GM10248 (cell line): ENCODE measurements at regions not wholly inside any gene's neighbourhood (a gene's known extent, or its start where the extent isn't known, plus 50 kb on each side); places are given as distances from the start of the nearest gene placed in this dataset.
"Not testable (repeated sequence)": the region's sequence is repeated elsewhere in the genome, so short reads cannot be mapped to it uniquely, and the experiment has no call there.

Source experiments
- CTCF ChIA-PET: fragments of 300-600 bp; sonication (Branson Sonifier 250); formaldehyde crosslinking; extraction: SDS; loops from one replicate; lab custom pipeline; 2021; ENCODE audit warnings: antibody characterized with exemption; lab: Yijun Ruan, JAX
- POLR2A ChIA-PET: fragments of 350-650 bp; sonication (Branson Sonifier 250); formaldehyde crosslinking; extraction: SDS; loops from one replicate; lab custom pipeline; 2020; ENCODE audit warnings: antibody characterized with exemption; lab: Yijun Ruan, JAX
- DNase-seq: peaks from one replicate; pipeline ENCODE4 v3.0.0; 2012; ENCODE audit errors: extremely low spot score
- TF ChIP-seq, protein P1 (sequence below): IDR thresholded peaks from 2 replicates; pipeline ENCODE4 v1.5.1; 2012; ENCODE audit warnings: mild to moderate bottlenecking, low read depth; ENCODE audit errors: extremely low read depth, missing control alignments, control extremely low read depth

DNA sequence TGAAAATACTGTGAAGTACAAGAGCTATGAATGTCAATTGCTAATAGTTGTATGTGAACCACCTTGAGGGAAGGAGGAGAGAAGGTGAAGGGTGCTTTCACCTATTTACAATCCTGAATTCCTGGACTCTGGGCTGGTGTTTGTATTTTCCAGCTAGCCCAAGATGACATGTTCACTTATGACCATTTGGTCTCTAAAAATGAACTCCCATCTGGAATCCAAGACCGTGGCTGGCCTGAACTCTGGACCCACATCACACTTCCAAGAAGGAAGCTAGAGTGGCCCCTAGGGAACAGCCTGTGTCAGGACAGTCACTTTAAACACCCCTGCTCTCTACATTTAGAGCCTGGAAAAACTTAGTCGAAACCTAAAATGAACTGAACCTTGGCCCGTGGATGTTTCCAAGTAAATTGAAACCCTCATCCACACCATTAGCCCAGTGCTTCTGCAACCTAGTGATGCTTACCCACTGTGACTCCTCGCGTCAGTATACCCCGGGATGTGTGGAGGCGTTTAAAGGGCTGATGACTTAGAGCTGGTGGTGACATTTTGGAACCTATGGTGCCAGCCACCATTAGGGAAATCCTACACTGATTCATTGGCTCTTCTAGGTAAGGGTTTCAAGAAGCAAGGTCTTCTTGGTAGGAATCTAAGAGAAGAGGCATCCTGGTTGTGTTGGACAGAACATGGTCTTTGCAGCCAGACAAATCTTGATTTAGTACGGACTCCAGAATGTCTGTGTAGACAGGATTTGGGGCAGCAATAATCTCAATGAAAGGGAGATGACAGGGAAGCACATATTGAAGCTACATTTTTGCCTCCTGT is 171.5 kb upstream of the IRF2BP2 start:
- TF ChIP-seq, protein P1, sequence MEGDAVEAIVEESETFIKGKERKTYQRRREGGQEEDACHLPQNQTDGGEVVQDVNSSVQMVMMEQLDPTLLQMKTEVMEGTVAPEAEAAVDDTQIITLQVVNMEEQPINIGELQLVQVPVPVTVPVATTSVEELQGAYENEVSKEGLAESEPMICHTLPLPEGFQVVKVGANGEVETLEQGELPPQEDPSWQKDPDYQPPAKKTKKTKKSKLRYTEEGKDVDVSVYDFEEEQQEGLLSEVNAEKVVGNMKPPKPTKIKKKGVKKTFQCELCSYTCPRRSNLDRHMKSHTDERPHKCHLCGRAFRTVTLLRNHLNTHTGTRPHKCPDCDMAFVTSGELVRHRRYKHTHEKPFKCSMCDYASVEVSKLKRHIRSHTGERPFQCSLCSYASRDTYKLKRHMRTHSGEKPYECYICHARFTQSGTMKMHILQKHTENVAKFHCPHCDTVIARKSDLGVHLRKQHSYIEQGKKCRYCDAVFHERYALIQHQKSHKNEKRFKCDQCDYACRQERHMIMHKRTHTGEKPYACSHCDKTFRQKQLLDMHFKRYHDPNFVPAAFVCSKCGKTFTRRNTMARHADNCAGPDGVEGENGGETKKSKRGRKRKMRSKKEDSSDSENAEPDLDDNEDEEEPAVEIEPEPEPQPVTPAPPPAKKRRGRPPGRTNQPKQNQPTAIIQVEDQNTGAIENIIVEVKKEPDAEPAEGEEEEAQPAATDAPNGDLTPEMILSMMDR = no peak
- ChIA-PET CTCF (interaction anchor here (1.1 kb wide), 1 partner anchor 26 kb away, joined by 3 read pairs; no protein-coding TSS in a partner anchor), POLR2A (no interaction called here)
- no peak for DNase-seq

DNA sequence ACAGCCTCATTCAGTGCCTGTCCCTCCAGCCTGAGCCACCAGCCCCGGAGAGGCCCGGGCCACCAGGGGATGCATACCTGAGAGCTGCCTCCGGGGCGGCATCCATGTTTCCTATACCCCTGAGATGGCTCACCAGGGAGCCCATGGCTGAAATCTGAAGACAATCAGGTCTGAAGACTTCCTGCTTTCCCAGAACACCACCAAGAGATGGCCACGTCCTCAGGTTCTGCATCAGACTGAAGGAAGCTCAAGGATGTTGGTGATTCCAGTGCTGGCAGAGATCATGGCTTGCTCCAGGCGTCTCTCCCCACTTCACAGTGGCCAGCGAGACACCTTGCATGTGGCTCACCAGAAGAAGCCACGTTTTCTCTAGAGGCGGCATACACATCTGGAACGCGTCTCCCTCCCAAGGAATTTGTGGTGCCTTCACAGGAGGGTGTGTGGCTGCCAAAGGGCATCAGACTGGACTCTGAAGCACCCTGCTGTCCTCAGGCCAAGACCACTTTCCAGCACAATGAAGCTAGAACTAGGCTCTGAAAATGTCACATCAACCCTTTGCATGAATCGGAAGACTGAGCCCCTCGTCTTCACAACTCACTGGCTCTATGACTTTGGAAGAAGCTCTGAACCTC is 170.7 kb upstream of the IRF2BP2 start:
- ChIA-PET CTCF (interaction anchor here (1.1 kb wide), 1 partner anchor 25 kb away, joined by 3 read pairs; no protein-coding TSS in a partner anchor), POLR2A (no interaction called here)
- DNase-seq = no peak
- TF ChIP-seq, protein P1 = no peak

DNA sequence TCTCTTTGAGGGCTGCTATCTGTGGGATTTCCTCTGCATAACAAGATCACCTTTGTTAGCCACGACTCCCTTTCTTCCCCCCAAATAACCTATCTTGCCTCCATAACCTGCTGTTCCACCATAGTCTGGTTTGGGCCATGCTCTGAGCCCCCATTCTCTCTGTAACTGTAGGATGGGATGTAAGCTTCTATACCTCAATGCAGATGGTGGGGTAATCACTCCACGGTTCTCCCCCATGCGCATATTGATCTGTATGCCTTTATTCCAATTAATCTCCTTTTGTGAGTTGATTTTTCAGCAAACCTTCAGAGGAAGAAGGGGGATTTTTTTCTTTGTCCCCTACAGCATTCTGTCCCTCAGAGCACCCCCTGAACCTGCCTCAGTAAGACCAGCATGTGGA is 170.1 kb upstream of the IRF2BP2 start:
- TF ChIP-seq, protein P1 = no peak
- ChIA-PET CTCF (no interaction called here), POLR2A (no interaction called here)
- no peak for DNase-seq

DNA sequence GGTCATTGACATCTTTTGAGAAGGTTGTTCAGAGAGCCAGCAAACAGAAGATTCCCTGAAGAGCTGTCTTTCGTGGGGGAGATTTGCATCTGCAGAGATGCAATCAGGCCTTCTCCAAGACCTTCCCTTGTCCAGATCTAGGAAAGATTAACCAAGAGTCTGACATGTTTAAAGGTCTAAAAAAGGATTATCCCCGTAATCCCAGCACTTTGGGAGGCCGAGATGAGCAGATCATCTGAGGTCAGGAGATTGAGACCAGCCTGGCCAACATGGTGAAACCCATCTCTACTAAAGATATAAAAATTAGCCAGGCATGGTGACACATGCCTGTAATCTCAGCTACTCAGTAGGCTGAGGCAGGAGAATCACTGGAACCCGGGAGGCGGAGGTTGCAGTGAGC is 169.6 kb upstream of the IRF2BP2 start:
- POLR2A ChIA-PET, DNase-seq, CTCF ChIA-PET: not testable (repeated sequence)

DNA sequence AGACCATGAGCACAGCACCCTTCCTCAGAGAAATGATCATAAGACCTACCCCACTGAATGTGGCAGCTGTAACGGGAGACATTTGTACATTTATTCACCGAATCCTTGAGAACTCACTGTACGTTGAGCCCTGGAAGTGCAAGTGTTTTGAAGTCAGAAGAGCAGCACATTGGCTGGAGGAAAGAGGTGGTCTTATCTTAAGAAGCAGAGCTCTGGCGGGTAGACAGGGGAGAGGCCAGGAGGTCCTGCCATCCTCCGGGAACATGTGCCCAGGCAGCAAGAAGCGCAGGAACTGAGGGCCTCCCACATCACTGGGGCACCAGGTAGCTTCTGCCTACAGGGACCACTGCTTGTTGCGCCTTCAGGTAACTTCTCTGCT is 169.2 kb upstream of the IRF2BP2 start:
- ChIA-PET CTCF (no interaction called here), POLR2A (no interaction called here)
- TF ChIP-seq, protein P1 = no peak
- no peak for DNase-seq

DNA sequence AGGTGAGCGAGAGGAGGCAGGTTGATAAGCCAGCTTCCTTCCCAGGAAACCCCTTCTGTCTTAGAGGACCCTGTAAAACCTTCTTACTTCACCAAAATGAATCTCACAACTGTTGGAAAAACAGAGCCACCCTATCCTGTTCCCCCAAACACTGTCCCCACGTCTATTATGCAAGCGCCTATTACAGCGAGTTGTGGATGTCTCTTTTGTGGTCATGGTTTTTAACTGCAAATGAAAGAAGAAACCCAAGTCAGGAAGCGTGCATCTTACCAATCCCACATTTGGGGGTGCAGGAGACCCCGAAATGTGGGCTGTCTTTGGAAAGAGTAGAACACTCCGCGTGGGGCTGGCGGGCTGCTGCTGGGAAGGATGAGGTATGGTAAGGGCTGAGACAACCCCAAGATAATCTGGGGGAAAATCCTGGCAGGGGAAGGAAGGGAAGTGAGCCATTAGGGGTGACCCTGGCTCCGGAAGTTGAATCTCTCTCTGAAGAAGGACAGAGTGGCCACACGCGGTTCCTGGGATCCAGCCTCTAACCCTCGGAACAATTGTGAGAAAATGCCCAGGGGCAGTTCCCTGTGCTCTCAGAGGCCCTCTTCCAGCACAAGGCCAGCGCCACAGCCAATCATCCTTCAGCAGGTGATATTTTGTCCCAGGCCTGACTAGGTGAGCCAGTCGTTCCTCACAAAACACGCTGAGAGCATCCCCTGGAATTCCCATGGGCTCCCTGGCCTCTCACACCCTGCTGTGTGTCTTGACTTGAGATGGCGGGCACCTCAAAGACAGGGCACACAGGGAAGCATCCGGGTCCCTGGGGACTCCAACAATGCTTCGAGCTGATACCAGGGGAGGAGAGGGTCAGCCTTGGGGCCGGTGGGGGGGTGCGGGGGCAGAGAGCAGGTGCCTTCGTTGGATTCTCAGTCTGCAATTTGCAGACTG is 168.5 kb upstream of the IRF2BP2 start:
- TF ChIP-seq, protein P1 = no peak
- peak; percentile 42 for DNase-seq
- POLR2A ChIA-PET = no interaction called here
- CTCF ChIA-PET = interaction anchor here (1.1 kb wide), 1 partner anchor 54 kb away, joined by 3 read pairs; no protein-coding TSS in a partner anchor

DNA sequence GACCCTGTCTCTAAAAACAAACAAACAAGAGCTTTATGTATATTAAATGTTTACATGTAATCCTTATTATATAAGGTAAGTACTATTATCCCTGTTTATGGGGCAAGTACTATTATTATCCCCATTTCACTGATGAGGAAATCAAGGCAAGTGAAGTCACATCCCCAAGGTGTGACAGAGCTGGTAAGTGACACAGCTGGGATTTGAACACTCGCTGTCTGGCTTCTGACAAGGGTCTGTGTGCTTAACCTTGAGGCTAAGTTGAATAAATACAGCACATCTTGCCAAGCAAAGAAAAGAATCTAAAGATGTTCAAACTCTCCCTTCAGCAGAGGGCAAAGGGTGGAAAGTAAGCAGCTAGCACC is 167.9 kb upstream of the IRF2BP2 start:
- no peak for DNase-seq
- ChIA-PET POLR2A (no interaction called here), CTCF (interaction anchor here (1.1 kb wide), 1 partner anchor 54 kb away, joined by 3 read pairs; no protein-coding TSS in a partner anchor)
- TF ChIP-seq, protein P1 = no peak
